Superior temporal gyrus (tissue), 1 donor: ENCODE measurements at regions not wholly inside any gene's neighbourhood (a gene's known extent, or its start where the extent isn't known, plus 50 kb on each side); places are given as distances from the start of the nearest gene placed in this dataset.
"Not testable (repeated sequence)": the region's sequence is repeated elsewhere in the genome, so short reads cannot be mapped to it uniquely, and the experiment has no call there.

ENCODE experiments used
- DNase-seq: peaks from one replicate; pipeline ENCODE4 v3.0.0-alpha.2; 2016; ENCODE audit errors: extremely low spot score

GRCh38 chr2:194104687-194105086 lies 1552.3 kb upstream of the SLC39A10 start:
- DNase-seq: peak; percentile 18

GRCh38 chr2:194103941-194104659 lies 1552.9 kb upstream of the SLC39A10 start:
- DNase-seq: no peak

- no peak for DNase-seq
Observed at GRCh38 chr2:194102546-194102945, 1554.5 kb upstream of the SLC39A10 start.

- no peak for DNase-seq
Observed at GRCh38 chr2:194100201-194100600, 1556.8 kb upstream of the SLC39A10 start.

GRCh38 chr2:194096402-194096801 lies 1560.6 kb upstream of the SLC39A10 start:
- no peak for DNase-seq

GRCh38 chr2:194095359-194095758 lies 1561.7 kb upstream of the SLC39A10 start:
- no peak for DNase-seq

- DNase-seq: no peak
Observed at GRCh38 chr2:194090251-194090905, 1566.6 kb upstream of the SLC39A10 start.

GRCh38 chr2:194087089-194087958 lies 1569.7 kb upstream of the SLC39A10 start:
- DNase-seq: no peak

- no peak for DNase-seq
Observed at GRCh38 chr2:194086129-194086528, 1570.9 kb upstream of the SLC39A10 start.

- no peak for DNase-seq
Observed at GRCh38 chr2:194079989-194080388, 1577.0 kb upstream of the SLC39A10 start.

GRCh38 chr2:194077366-194077765 lies 1579.7 kb upstream of the SLC39A10 start:
- no peak for DNase-seq

GRCh38 chr2:194062401-194062800 lies 1594.6 kb upstream of the SLC39A10 start:
- DNase-seq: no peak

- DNase-seq: no peak
Observed at GRCh38 chr2:194060269-194060668, 1596.8 kb upstream of the SLC39A10 start.

GRCh38 chr2:194054313-194054712 lies 1602.7 kb upstream of the SLC39A10 start:
- DNase-seq: no peak

GRCh38 chr2:194044321-194044720 lies 1612.7 kb upstream of the SLC39A10 start:
- DNase-seq: no peak

- DNase-seq: not testable (repeated sequence)
Observed at GRCh38 chr2:194021130-194021529, 1635.9 kb upstream of the SLC39A10 start.

- no peak for DNase-seq
Observed at GRCh38 chr2:194020155-194020554, 1636.9 kb upstream of the SLC39A10 start.

GRCh38 chr2:194015751-194016150 lies 1641.3 kb upstream of the SLC39A10 start:
- DNase-seq: no peak

- no peak for DNase-seq
Observed at GRCh38 chr2:194014639-194015038, 1642.4 kb upstream of the SLC39A10 start.

- DNase-seq: no peak
Observed at GRCh38 chr2:194004590-194005206, 1652.3 kb upstream of the SLC39A10 start.

- no peak for DNase-seq
Observed at GRCh38 chr2:194003911-194004310, 1653.1 kb upstream of the SLC39A10 start.
